ENCODE measurements at regions not wholly inside any gene's neighbourhood (a gene's known extent, or its start where the extent isn't known, plus 50 kb on each side); places are given as distances from the start of the nearest gene placed in this dataset.
"Not testable (repeated sequence)": the region's sequence is repeated elsewhere in the genome, so short reads cannot be mapped to it uniquely, and the experiment has no call there.

DNA sequence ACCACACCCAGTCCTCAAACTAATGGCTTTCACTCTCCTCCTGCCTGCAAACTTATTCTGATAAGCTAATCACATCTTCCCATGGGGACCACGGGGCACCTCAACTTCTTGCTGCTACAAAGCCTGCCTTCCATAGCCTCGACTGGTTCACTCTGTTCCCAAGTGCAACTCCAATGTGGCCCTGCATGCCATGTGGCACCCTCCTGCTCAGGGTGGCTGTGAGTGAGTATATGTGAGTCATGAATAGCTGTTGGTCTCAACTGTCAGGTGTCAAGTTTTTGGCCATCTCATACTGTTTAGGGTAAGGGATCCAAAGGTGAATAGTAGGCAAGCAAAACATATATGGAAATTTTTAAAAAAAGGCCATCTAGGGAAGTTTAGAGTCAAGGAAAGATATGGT is 276.1 kb upstream of the DCC start:
- DNase-seq (ENCODE audit: low spot score) = no peak

DNA sequence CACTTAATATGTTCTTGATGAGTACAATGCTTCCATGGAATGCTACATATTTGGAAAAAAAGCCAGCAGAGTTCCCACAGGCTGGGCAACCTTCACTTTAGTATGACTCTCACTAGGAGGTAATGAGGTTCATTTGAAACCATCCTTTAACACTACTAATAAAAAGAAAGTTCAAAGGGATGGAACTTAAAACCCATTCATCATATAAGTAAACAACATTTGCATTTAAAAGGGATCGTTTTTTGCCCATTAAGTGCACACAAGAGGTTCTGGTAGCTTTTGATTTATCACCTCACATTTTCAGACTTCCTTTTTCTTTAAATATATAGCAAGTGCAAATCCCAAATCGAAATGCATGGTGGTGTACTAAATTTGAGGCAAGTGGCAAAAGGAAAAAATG is 270.8 kb upstream of the DCC start:
- no peak for DNase-seq (ENCODE audit: low spot score)

DNA sequence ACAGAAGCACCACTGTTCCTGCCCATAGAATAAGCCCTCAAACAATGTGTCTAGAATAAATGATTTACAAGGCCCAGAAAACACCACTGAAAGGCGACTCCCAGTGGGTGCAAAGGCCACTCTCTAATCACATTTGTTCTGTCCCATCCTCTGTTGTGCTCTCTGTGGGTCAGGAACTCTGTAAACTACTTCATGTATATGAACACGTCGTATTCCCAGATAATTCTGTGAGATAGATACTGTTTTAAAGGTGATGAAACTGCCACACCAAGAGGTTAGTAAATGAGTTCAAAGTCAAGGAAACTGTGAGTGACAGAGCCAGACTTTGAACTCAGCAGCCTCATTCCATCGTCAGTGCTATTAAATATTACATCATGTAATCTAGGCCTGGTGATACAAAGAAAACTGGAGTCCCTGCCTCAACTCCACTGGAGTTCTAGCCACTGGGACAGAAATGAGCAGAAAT is 269.7 kb upstream of the DCC start:
- no peak for DNase-seq (ENCODE audit: low spot score)

DNA sequence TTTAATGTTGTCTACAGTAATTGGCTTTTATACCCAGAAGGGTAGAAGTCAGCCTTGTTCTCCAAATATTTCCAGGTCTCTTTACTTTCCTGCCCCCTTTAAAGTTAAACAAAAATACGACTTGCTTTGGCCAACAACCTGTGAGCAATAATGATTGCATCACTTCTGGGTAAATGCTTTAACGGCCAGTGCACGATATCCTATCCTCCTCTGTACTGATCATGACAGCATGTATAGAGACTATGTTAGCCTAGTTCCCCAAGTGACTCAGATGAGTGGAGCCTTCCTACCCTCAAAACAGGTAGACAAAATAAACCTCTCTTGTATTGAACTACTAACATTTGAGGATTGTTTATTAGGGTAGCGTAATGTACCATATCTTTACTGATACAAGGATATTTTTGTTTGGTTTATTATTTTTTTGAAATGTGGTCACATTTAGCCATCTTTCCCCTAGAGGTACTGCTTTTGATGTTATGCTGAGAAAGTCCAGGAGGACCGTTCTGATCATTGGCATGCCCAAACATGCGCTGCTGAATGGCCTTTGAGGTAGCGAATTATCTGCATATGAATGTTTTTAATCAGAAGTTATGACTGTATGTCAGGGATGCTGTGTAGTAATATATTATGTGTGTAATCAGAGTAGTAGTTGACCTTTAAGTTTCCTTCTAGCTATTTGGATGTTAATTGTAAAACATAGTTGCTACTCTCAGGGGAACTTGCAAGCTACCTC is 262.6 kb upstream of the DCC start:
- no peak for DNase-seq (ENCODE audit: low spot score)

DNA sequence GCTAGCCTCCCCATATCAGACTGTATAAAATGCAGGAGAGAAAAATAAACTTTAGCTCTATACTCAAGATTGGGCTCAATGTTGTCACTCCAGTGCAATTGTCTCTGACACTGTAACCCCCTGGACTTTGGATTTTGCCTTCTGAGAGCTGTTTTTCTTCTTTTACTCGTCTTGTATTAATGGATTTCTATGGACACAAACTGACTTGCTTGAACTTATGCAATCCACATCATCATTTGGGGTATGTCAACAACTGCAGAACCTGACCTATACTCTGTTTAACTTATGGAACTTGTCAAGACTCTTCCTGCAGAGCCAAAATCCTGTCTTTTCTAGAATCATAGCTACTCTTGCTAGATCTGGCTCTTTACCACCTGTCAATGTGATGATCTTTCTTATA is 257.8 kb upstream of the DCC start:
- no peak for DNase-seq (ENCODE audit: low spot score)

DNA sequence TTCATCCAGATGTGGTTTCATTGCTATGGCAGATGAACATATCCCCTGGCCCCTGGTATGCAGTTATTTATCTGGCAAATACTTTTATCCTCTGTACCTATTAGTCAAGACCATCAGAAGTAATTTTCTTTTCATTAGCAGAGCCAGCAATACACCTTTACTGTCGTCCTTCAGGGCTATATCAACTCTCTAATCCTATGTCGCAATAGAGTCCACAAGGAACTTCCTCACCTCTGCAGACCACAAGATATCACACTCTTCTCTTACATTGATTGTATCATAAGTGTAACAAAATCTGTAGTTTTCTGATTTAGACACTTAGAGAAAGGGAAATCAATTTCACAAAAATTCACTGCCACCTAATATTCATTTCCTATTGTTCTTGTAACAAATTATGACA is 252.9 kb upstream of the DCC start:
- DNase-seq (ENCODE audit: low spot score) = no peak

DNA sequence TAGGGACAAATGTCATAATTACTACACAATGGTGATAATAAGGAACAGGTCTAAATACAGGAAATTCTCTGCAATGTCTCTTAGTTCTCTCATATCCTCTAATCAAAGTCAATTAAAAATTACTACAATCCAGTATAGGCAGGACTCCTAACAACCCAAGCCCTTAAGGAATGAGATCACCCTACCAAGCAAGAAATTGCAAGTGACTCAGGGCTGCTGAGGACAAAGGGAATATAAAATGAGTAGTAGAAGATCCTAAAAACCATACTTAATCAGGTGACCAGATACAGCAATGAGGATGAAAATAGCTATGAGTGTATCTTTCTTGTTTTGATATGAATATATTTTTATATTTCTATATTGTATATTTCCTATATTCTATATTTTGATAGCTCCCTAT is 250.0 kb upstream of the DCC start:
- no peak for DNase-seq (ENCODE audit: low spot score)

DNA sequence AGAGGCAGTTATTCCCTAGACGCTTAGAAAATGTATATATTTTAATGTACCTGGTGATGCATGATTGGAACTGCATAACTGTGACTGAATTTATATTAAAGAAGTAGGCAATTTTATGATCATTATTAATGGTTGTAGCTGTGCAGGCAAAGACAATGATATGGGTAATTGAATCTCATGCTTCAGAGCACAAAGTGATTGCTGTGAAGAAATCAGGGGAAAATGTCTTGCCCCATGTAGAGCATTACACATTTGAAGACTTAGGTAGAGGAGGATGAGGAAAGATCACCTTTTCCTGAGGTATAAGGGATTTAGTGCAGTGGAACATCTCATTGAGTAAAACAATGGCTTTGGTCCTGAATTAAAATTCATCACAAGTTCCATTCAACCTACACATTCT is 246.8 kb upstream of the DCC start:
- no peak for DNase-seq (ENCODE audit: low spot score)

DNA sequence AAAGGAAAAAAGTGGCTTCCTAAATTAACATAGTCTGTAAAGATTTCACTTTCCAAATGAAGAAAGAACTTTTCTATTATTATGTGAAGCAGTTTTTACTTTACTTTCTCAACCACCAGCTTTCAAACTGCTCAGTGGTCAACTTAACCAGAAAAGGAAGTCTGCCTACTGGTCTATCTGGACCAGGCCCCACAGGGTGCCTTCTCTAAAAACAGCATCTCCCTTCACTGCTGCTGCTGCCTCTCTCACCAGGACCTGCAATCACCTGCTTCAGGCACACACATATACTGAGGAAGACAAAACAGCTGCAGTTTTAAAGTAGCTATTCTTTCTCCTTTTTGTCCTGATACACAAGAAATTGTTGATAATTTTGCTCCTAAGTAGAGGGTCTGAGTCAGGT is 221.3 kb upstream of the DCC start:
- DNase-seq (ENCODE audit: low spot score) = no peak

DNA sequence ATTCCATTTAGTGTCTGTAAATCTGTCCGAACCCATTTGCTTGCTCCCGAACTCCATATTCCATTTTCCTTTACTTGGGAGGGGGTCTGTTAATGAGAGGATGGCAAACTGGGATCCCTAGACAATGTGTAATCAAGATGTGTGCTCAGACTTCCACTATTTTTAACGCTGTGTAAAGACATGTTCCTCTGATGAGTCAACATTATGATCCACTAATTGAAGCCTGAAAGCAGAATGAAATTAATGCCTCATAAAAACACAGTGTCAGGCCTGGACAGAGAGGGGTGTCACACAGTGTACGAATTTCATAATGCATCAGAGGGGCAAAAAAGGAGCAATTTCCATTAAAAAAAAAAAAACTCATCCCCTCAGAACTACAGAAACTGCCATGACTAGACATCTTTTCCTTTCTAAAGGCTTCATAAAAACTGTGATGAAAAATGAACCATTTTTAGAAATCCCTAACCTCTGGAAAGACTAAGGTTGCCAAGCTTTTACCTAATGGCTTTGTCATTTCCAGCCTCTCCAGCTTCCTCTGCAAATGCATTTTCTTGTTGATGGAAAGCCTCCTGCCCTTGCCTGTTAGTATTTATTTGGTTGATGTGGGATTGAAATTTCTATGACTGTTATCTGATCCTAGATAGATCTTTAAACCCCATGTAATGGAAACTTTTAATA is 209.2 kb upstream of the DCC start:
- no peak for DNase-seq (ENCODE audit: low spot score)

DNA sequence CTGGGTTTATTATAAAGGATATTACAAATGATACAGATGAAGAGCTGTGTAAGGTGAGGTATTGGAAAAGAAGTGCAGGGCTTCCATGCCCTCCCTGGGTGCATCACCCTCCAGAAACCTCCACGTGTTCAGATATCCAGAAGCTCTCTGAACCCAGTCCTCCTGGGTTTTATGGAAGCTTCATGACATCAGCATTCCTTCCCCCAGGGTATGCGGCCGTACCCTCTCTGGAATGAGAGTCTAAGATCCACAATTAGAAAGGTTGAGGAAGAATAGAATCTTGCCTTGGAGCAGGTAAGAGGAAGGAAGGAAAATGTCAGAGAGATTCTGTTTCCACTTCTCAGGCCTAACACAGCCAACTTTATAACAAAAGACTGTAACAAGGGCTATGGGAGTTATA is 208.2 kb upstream of the DCC start:
- DNase-seq (ENCODE audit: low spot score) = no peak

DNA sequence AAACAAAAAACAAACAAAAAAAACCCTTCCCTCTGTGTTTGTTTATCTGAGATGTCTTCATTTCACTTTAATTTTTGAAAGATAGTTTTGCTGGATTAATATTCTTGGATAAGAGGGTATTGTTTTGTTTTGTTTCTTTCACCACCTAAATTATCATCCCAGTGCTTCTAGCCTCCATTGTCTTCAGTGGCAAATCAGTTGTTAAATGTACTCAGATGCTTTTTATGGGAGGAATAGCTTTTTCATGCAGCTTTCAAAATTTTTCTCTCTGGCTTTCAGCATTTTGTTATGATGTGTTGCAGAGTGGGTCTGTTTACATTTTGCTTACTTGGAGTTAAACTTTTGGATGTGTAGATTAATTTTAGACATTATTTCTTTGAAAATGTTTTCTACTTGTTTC is 203.5 kb upstream of the DCC start:
- no peak for DNase-seq (ENCODE audit: low spot score)

DNA sequence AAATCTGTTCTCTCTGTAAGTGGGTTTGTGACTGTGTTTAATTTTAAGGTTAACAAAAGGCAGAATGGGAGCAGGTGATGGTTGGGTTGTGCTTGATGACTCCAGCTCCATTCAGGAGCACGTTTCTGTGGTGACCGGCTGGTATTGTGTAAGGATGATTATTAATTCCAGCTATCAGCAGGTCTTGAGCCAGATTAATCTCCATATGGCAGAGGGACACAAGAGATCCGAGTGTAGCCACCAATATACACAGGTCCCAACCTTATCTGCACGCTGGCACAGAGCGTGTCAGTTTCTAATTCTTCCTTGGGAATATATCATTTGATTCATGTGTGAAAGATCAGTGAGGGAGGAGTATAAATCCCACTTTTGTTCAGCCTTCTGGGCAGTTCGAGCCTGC is 199.0 kb upstream of the DCC start:
- DNase-seq (ENCODE audit: low spot score) = no peak

DNA sequence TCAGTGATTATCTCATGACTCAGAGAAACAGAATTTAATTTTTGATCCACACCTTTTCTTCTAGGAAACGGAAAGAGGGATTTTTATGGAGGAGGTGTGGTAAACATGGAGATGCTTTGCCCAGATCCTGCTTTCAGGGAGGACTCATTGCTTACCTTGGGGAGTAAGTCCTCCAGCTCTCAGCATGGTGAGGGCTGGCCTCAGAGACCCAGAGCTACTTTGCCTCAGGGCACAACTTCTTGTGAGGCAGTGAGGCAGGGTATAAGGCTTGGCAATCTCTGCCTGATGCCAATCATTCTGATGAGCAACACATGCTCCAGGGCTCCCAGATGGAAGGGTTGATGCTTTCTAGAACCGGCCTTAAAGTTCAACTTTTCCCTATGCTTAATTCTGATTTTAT is 189.9 kb upstream of the DCC start:
- DNase-seq (ENCODE audit: low spot score) = no peak

DNA sequence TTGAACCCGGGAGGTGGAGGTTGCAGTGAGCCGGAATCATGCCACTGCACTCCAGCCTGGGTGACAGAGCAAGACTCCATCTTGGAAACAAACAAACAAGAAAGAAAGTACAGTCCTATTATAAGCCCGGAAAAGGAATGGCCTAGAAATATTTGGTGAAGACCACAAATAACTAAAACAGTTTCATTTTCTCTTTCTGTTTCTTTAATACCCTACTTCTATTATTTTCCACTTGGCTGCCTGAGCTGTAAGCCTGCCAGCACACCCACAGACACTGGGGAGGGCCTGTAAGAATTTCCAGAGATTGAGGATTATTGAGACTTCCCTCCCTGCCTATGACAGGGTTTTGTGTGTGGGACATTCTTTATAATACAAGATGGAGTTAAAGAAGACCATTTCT is 188.0 kb upstream of the DCC start:
- no peak for DNase-seq (ENCODE audit: low spot score)

DNA sequence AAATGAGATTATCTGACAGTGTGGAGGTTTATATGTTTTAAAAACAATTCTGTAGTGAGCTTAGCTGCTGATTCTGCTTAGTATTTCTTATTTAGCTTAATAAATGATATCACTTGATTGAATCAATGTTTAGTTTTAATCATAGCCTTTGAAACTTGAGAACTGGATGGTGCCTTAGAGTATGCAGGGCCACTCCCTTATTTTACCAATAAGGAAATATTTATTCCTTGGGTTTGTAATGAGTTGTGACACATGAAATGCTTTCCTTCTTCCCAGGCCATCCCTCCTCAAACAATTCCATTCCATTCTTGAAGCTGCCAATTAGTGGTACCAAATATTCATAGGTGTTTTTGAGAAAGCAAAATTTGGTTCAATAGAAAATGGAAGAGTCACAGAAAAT is 183.8 kb upstream of the DCC start:
- DNase-seq (ENCODE audit: low spot score) = no peak

DNA sequence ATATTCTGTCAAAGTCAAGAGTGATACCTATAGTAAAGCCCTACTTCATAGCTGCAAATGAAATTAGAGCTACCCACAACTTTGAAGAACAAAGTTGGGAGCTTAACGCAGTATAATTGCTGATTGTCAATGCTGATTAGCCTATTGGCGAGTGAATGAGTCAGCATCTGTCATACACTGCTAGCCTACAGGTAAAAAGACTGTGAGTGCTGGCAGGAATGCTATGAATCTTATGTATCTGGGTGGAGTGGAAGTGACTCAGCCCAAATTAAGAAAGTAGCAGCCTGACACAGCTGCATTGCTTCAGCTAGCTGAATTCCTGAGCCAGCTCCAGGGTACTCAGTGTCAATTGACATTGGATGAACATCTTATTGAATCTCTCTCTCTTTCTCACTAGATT is 179.4 kb upstream of the DCC start:
- DNase-seq (ENCODE audit: low spot score) = no peak

DNA sequence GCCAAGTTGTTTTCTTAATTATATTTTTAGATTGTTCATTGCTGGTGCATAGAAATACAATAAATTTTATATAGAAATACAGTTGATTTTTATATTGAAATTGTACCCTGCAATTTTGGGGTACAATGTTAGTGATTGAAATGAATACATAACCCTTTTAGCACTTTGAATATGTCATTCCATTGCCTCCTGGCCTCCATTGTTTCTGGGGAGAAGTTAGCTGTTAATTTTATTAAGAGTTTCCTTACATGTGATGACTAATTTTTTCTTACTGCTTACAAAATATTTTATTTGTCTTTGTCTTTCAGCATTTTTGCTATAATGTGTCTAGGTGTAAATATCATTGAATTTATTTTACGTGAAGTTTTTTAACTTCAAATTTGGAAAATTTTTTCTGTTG is 176.5 kb upstream of the DCC start:
- DNase-seq (ENCODE audit: low spot score) = no peak

DNA sequence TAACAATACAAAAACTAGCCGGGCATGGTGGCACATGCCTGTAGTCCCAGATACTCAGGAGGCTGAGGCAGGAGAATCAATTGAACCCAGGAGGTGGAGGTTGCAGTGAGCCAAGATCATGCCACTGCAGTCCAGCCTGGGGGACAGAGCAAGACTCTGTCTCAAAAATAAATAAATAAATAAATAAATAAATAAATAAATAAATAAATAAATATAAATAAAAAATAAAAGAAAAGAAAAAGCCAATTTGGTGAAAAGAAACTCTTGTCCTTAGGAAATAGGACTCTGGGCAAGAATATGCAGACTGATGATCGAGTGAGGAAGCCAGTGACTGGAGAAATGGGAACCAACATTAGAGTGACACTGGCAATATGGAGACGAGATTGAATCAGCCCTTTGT is 171.9 kb upstream of the DCC start:
- DNase-seq (ENCODE audit: low spot score) = not testable (repeated sequence)

DNA sequence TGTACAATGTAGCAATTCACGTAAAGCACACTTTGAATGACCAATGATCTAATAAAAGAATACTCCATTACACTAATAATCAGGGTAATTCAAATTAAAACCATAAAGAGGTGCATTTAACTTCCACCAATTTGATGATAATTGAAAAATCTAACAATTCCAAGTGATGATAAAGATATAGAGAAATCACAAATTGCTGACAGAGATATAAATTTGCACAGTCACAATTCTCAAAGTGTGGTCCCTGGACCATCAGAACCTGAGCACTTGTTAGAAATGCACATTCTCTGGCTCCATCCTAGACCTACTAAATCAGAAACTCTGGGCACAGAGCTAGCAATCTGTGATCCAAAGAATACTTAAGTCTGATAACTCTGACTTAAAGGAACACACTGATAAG is 165.8 kb upstream of the DCC start:
- DNase-seq (ENCODE audit: low spot score) = no peak

DNA sequence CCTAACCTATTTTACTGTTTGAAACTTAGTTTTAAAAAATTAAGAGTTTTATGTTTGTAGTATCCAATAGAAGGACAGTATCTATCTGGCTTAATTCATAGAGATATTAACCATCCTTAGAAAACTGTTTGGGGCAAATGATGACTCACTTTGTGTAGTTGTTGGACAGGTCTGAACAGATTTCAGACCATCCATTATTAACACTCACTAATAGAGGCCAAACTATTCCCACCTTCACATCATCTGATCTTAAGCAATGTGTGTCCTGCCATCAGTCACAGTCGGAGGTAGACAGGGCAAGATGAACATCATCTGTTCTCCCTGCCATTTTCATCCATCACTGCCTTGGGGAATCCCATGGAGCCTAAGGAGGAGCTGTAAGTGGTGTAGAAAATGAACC is 164.6 kb upstream of the DCC start:
- no peak for DNase-seq (ENCODE audit: low spot score)

DNA sequence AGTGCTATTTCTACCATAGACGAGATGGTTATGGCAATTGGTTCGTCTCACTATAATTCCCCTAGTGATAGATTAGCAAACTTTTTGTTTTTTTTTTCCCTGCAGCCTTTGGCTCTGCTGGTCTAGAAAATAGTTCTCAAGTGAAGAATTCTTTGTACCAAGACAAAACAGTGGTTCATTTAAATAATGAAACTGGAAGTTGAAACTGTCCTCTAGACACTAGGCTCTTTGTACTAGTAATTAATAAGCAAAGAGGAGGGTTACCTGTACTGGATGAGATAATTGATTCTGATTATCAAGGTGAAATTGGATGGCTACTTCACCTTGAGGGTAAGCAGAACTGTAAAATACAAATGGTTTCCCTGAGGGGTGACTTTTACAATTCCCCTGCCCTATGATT is 156.9 kb upstream of the DCC start:
- DNase-seq (ENCODE audit: low spot score) = no peak

DNA sequence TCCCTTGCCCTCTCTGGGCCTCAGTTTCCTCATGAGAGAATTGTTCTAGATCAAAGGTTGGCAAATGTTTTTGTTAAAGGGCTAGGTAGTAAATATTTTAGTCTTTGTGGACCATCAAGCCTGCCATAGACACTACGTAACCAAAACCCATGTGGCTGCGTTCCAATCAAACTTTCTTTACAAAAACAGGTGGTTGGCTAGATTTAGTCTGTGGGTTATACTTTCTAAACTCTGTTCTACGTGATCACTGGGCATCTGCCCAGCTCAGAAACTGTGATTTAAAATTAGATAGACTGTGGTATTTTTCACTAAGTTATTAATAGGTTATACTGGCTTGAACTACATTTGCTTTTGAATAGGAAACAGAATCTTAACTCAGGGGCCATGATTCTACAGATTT is 149.8 kb upstream of the DCC start:
- no peak for DNase-seq (ENCODE audit: low spot score)

DNA sequence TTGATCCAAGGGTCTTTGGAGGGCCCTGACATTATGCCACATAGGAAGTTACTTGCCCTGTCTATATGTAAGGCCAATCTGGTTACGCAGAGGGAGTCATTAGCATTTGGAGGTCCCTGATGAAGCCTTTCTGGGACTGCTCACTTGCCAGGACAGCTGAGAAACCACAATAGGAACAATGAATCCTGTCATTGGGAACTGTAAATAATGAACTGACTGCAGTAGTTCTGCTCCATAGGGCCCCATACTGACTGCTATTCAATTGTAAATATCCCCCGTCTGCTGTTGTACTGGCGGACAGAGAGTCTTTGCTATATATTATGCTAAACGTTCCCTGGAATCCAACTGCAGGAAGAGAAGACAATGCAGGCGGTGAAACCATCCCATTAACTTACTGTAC is 149.4 kb upstream of the DCC start:
- DNase-seq (ENCODE audit: low spot score) = no peak

All from AG08396 (cell line).